ENCODE measurements at regions not wholly inside any gene's neighbourhood (a gene's known extent, or its start where the extent isn't known, plus 50 kb on each side); places are given as distances from the start of the nearest gene placed in this dataset.

GRCh38 chr18:23388357-23388756 is 64.7 kb upstream of the RIOK3 start:
- DNase-seq: no peak

- DNase-seq: peak; percentile 18
Observed at GRCh38 chr18:23391156-23391555, 61.9 kb upstream of the RIOK3 start.

GRCh38 chr18:23397907-23398306 is 55.2 kb upstream of the RIOK3 start:
- DNase-seq: no peak

GRCh38 chr18:23398401-23398800 is 54.7 kb upstream of the RIOK3 start:
- no peak for DNase-seq

- no peak for DNase-seq
Observed at GRCh38 chr18:23399067-23399466, 54.0 kb upstream of the RIOK3 start.

GRCh38 chr18:23400918-23401317 is 52.2 kb upstream of the RIOK3 start:
- no peak for DNase-seq

GRCh38 chr18:23401400-23402347 is 51.4 kb upstream of the RIOK3 start:
- DNase-seq: peak; percentile 78

All from fibroblast of skin of abdomen (primary cell).